Mesenchymal stem cell (in vitro differentiated cells and primary cell): ENCODE measurements at regions not wholly inside any gene's neighbourhood (a gene's known extent, or its start where the extent isn't known, plus 50 kb on each side); places are given as distances from the start of the nearest gene placed in this dataset.

Source experiments
- DNase-seq: peaks from one replicate; pipeline ENCODE4 v3.0.0-alpha.2; 2013
- H2AFZ ChIP-seq: one replicate; pipeline ENCODE4 v1.6.1; 2013; ENCODE audit warnings: low read depth, mild to moderate bottlenecking, control low read depth, inconsistent platforms, low read length, moderate library complexity
- H2AK5ac ChIP-seq: 2 replicates; pipeline ENCODE4 v1.6.1; 2013; ENCODE audit warnings: low read length, moderate library complexity, mild to moderate bottlenecking, inconsistent platforms; ENCODE audit not compliant: severe bottlenecking
- H2BK120ac ChIP-seq: one replicate; pipeline ENCODE4 v1.6.1; 2013; ENCODE audit warnings: low read depth, mild to moderate bottlenecking, inconsistent platforms, low read length, moderate library complexity
- H2BK12ac ChIP-seq, 2 experiments: one replicate each; pipeline ENCODE4 v1.6.1; 2013; ENCODE audit warnings: inconsistent platforms in 2 of 2, low read length in 2 of 2, mild to moderate bottlenecking in 2 of 2, moderate library complexity in 2 of 2, control low read depth in 1 of 2
- H2BK15ac ChIP-seq: one replicate; pipeline ENCODE4 v1.6.1; 2013; ENCODE audit warnings: mild to moderate bottlenecking, low read depth, inconsistent platforms; ENCODE audit not compliant: poor library complexity, severe bottlenecking
- H2BK5ac ChIP-seq: 2 replicates; pipeline ENCODE4 v1.6.1; 2013; ENCODE audit warnings: low read depth, mild to moderate bottlenecking, low read length, control low read depth, inconsistent platforms; ENCODE audit not compliant: poor library complexity, severe bottlenecking
- H3K14ac ChIP-seq, 2 experiments: one replicate each; pipeline ENCODE4 v1.6.1; 2013; ENCODE audit warnings: inconsistent platforms in 2 of 2, low read length in 2 of 2, control low read depth in 1 of 2, mild to moderate bottlenecking in 1 of 2, moderate library complexity in 1 of 2
- H3K18ac ChIP-seq, 2 experiments: one replicate each; pipeline ENCODE4 v1.6.1; 2013; ENCODE audit warnings: inconsistent platforms in 2 of 2, low read length in 2 of 2, control low read depth in 1 of 2, low read depth in 1 of 2, mild to moderate bottlenecking in 1 of 2
- H3K23ac ChIP-seq, 2 experiments: one replicate each; pipeline ENCODE4 v1.6.1; 2013; ENCODE audit warnings: inconsistent platforms in 2 of 2, low read length in 2 of 2, mild to moderate bottlenecking in 2 of 2, moderate library complexity in 2 of 2, control low read depth in 1 of 2
- H3K27ac ChIP-seq: 2 replicates; pipeline ENCODE4 v1.5.1; 2013; ENCODE audit warnings: mild to moderate bottlenecking, moderate library complexity, low read length, control low read depth, inconsistent platforms; ENCODE audit not compliant: poor library complexity, severe bottlenecking
- H3K27me3 ChIP-seq, 2 experiments: 2 replicates each; pipeline versions ENCODE4 v1.6.1 to v1.7.0; 2013; ENCODE audit warnings: low read length in 2 of 2, mild to moderate bottlenecking in 2 of 2, moderate library complexity in 2 of 2, control low read depth in 1 of 2, inconsistent platforms in 1 of 2; ENCODE audit not compliant: control insufficient read depth in 1 of 2, insufficient read depth in 1 of 2
- H3K36me3 ChIP-seq, 2 experiments: 2 replicates each; pipeline versions ENCODE4 v1.6.1 to v1.7.0; 2013; ENCODE audit warnings: low read length in 2 of 2, control low read depth in 1 of 2, inconsistent platforms in 1 of 2, low read depth in 1 of 2, mild to moderate bottlenecking in 1 of 2; ENCODE audit not compliant: insufficient read depth in 2 of 2, control insufficient read depth in 1 of 2
- H3K4ac ChIP-seq, 2 experiments: one replicate each; pipeline ENCODE4 v1.6.1; 2013; ENCODE audit warnings: inconsistent platforms in 2 of 2, low read length in 2 of 2, mild to moderate bottlenecking in 2 of 2, moderate library complexity in 2 of 2, control low read depth in 1 of 2, low read depth in 1 of 2
- H3K4me1 ChIP-seq: 2 replicates; pipeline ENCODE4 v1.6.1; 2013; ENCODE audit warnings: low read depth, low read length, control low read depth; ENCODE audit not compliant: control insufficient read depth, insufficient read depth
- H3K4me2 ChIP-seq: 2 replicates; pipeline ENCODE4 v1.6.1; 2013; ENCODE audit warnings: low read length, mild to moderate bottlenecking, inconsistent platforms; ENCODE audit not compliant: poor library complexity, severe bottlenecking
- H3K4me3 ChIP-seq, 2 experiments: 2 replicates each; pipeline versions ENCODE4 v1.5.1 to v1.7.0; 2013; ENCODE audit warnings: low read length in 2 of 2, mild to moderate bottlenecking in 2 of 2, control low read depth in 1 of 2, low read depth in 1 of 2; ENCODE audit not compliant: insufficient read depth in 1 of 2
- H3K79me1 ChIP-seq: replicated peaks from 2 replicates; pipeline ENCODE4 v1.6.1; 2013; ENCODE audit warnings: mild to moderate bottlenecking, control low read depth, low read length, inconsistent platforms; ENCODE audit not compliant: poor library complexity, severe bottlenecking
- H3K9ac ChIP-seq: 2 replicates; pipeline ENCODE4 v1.7.0; 2013; ENCODE audit warnings: mild to moderate bottlenecking, low read length, moderate library complexity
- H3K9me3 ChIP-seq: 2 replicates; pipeline ENCODE4 v1.7.0; 2013; ENCODE audit warnings: mild to moderate bottlenecking, low read length; ENCODE audit not compliant: control insufficient read depth
- H4K8ac ChIP-seq: one replicate; pipeline ENCODE4 v1.6.1; 2013; ENCODE audit warnings: inconsistent platforms, mild to moderate bottlenecking, low read length, moderate library complexity
- H4K91ac ChIP-seq: one replicate; pipeline ENCODE4 v1.6.1; 2013; ENCODE audit warnings: mild to moderate bottlenecking, low read length, inconsistent platforms
- WGBS: methylation state at CpG from one replicate; pipeline ENCODE4 v1.1.7; 2013; ENCODE audit warnings: mixed read lengths; 5-methylcytosine and 5-hydroxymethylcytosine counted together

- Histone ChIP-seq H3K14ac (no peak overlapping the region), H4K91ac (no peak overlapping the region), H2BK5ac (no peak overlapping the region), H3K79me1 (no peaks in the 10 kb centered on the region), H3K9me3 (no peaks in the 10 kb centered on the region), H3K36me3 (no peaks in the 10 kb centered on the region), H3K4me2 (no peak overlapping the region), H2BK120ac (no peak overlapping the region), H3K4ac (no peak overlapping the region), H4K8ac (no peak overlapping the region), H3K18ac (no peak overlapping the region), H2BK15ac (no peak overlapping the region), H3K9ac (no peak overlapping the region), H2BK12ac (no peak overlapping the region), H2AK5ac (no peak overlapping the region), H3K4me3 (no peak overlapping the region), H3K27me3 (no peaks in the 10 kb centered on the region), H3K23ac (no peak overlapping the region), H3K27ac (no peak overlapping the region), H2AFZ (no peak overlapping the region), H3K4me1 (no peaks in the 10 kb centered on the region)
- DNase-seq = no peak
Measured at GRCh38 chr5:120932480-120932879, 468.4 kb downstream of the PRR16 start.

DNA sequence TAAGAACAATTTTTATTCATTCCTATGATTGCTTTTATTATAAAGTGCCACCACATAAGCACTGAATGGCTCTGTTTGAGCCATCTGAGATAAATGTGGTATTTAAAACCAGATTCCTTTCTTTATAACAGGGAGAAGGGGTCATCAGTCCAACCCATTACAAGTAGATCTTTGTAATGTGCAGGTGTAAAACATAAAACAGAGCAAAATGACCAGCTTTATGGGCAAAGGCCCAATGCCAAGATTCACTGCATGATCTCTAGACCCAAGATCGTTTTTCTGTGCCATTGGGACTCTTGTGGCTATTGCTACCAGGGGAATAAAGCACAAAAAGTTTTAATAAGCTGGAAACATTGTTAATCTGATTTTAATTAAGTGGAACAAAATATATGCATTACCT lies 469.9 kb downstream of the PRR16 start:
- Histone ChIP-seq H3K4ac (no peak overlapping the region), H2BK5ac (no peak overlapping the region), H3K18ac (no peak overlapping the region), H3K79me1 (no peaks in the 10 kb centered on the region), H3K36me3 (no peaks in the 10 kb centered on the region), H2AFZ (no peak overlapping the region), H2AK5ac (no peak overlapping the region), H4K8ac (no peak overlapping the region), H3K4me3 (no peak overlapping the region), H2BK120ac (no peak overlapping the region), H3K23ac (no peak overlapping the region), H3K9me3 (no peaks in the 10 kb centered on the region), H3K27ac (no peak overlapping the region), H3K4me1 (no peaks in the 10 kb centered on the region), H3K27me3 (no peaks in the 10 kb centered on the region), H3K4me2 (no peak overlapping the region), H2BK15ac (no peak overlapping the region), H3K9ac (no peak overlapping the region), H2BK12ac (no peak overlapping the region), H4K91ac (no peak overlapping the region), H3K14ac (no peak overlapping the region)
- no peak for DNase-seq
- WGBS = 22% methylated on average over 1 of the region's 1 CpG

- Histone ChIP-seq H3K9ac (no peak overlapping the region), H3K27me3 (no peaks in the 10 kb centered on the region), H3K27ac (no peak overlapping the region), H3K4me3 (no peak overlapping the region), H2BK12ac (no peak overlapping the region), H3K23ac (no peak overlapping the region), H3K9me3 (no peaks in the 10 kb centered on the region), H3K18ac (no peak overlapping the region), H2AK5ac (no peak overlapping the region), H2BK120ac (no peak overlapping the region), H3K4me1 (no peaks in the 10 kb centered on the region), H2BK15ac (no peak overlapping the region), H3K79me1 (no peaks in the 10 kb centered on the region), H3K36me3 (no peaks in the 10 kb centered on the region), H2BK5ac (no peak overlapping the region), H3K14ac (no peak overlapping the region), H4K91ac (peak overlapping the region; percentile 11), H3K4ac (no peak overlapping the region), H4K8ac (no peak overlapping the region), H2AFZ (no peak overlapping the region), H3K4me2 (no peak overlapping the region)
- WGBS = 84% methylated on average over 25 of the region's 31 CpGs
- DNase-seq = no peak
Measured at GRCh38 chr5:120936652-120937051, 472.6 kb downstream of the PRR16 start.

- Histone ChIP-seq H3K14ac (no peak overlapping the region), H3K27ac (no peak overlapping the region), H2AFZ (no peak overlapping the region), H2BK120ac (no peak overlapping the region), H2AK5ac (no peak overlapping the region), H2BK12ac (no peak overlapping the region), H3K4me1 (no peaks in the 10 kb centered on the region), H3K79me1 (no peaks in the 10 kb centered on the region), H2BK5ac (no peak overlapping the region), H3K9me3 (no peaks in the 10 kb centered on the region), H3K4me3 (no peak overlapping the region), H2BK15ac (no peak overlapping the region), H3K27me3 (no peaks in the 10 kb centered on the region), H3K23ac (no peak overlapping the region), H3K9ac (no peak overlapping the region), H3K36me3 (no peaks in the 10 kb centered on the region), H3K18ac (no peak overlapping the region), H4K8ac (no peak overlapping the region), H3K4me2 (no peak overlapping the region), H3K4ac (no peak overlapping the region), H4K91ac (no peak overlapping the region)
- WGBS = no CpG with 5 or more reads among the region's 1 CpG
- DNase-seq = no peak
Measured at GRCh38 chr5:120938604-120939003, 474.5 kb downstream of the PRR16 start.
